ENCODE measurements at regions not wholly inside any gene's neighbourhood (a gene's known extent, or its start where the extent isn't known, plus 50 kb on each side); places are given as distances from the start of the nearest gene placed in this dataset.
"Not testable (repeated sequence)": the region's sequence is repeated elsewhere in the genome, so short reads cannot be mapped to it uniquely, and the experiment has no call there.

GRCh38 chr1:82790556-82790955 is 989.8 kb downstream of the ADGRL2 start:
- DNase-seq: no peak

GRCh38 chr1:82788660-82789059 is 987.9 kb downstream of the ADGRL2 start:
- no peak for DNase-seq

- DNase-seq: no peak
Measured at GRCh38 chr1:82788038-82788437, 987.3 kb downstream of the ADGRL2 start.

GRCh38 chr1:82786883-82787282 is 986.1 kb downstream of the ADGRL2 start:
- no peak for DNase-seq

- DNase-seq: no peak
Measured at GRCh38 chr1:82785268-82785790, 984.6 kb downstream of the ADGRL2 start.

- no peak for DNase-seq
Measured at GRCh38 chr1:82783044-82783443, 982.3 kb downstream of the ADGRL2 start.

GRCh38 chr1:82782599-82782998 is 981.9 kb downstream of the ADGRL2 start:
- no peak for DNase-seq

- no peak for DNase-seq
Measured at GRCh38 chr1:82778612-82779011, 977.9 kb downstream of the ADGRL2 start.

- DNase-seq: no peak
Measured at GRCh38 chr1:82777240-82777639, 976.5 kb downstream of the ADGRL2 start.

- not testable (repeated sequence) for DNase-seq
Measured at GRCh38 chr1:82776730-82777129, 976.0 kb downstream of the ADGRL2 start.

GRCh38 chr1:82775406-82776000 is 974.8 kb downstream of the ADGRL2 start:
- DNase-seq: peak in 1 of 2 donors; percentile 7

- DNase-seq: no peak
Measured at GRCh38 chr1:82762829-82763532, 962.2 kb downstream of the ADGRL2 start.

- DNase-seq: no peak
Measured at GRCh38 chr1:82759035-82759434, 958.3 kb downstream of the ADGRL2 start.

GRCh38 chr1:82755671-82756070 is 954.9 kb downstream of the ADGRL2 start:
- no peak for DNase-seq

- no peak for DNase-seq
Measured at GRCh38 chr1:82755191-82755590, 954.5 kb downstream of the ADGRL2 start.

- no peak for DNase-seq
Measured at GRCh38 chr1:82752046-82752445, 951.3 kb downstream of the ADGRL2 start.

- no peak for DNase-seq
Measured at GRCh38 chr1:82733645-82734044, 932.9 kb downstream of the ADGRL2 start.

GRCh38 chr1:82731216-82731615 is 930.5 kb downstream of the ADGRL2 start:
- no peak for DNase-seq

- no peak for DNase-seq
Measured at GRCh38 chr1:82728206-82728605, 927.5 kb downstream of the ADGRL2 start.

- DNase-seq: no peak
Measured at GRCh38 chr1:82724246-82724645, 923.5 kb downstream of the ADGRL2 start.

GRCh38 chr1:82722608-82723007 is 921.9 kb downstream of the ADGRL2 start:
- DNase-seq: no peak

- no peak for DNase-seq
Measured at GRCh38 chr1:82721702-82722101, 921.0 kb downstream of the ADGRL2 start.

GRCh38 chr1:82718719-82719419 is 918.1 kb downstream of the ADGRL2 start:
- no peak for DNase-seq

- no peak for DNase-seq
Measured at GRCh38 chr1:82710091-82710490, 909.4 kb downstream of the ADGRL2 start.
